HEK293 (cell line): ENCODE measurements at regions not wholly inside any gene's neighbourhood (a gene's known extent, or its start where the extent isn't known, plus 50 kb on each side); places are given as distances from the start of the nearest gene placed in this dataset.

ENCODE experiments used
- CTCF ChIP-seq: fragments of 450-650 bp; formaldehyde crosslinking; IDR thresholded peaks from 2 replicates; pipeline ENCODE4 v1.5.1; 2016; ENCODE audit warnings: missing biosample characterization, missing genetic modification characterization
- PATZ1 ChIP-seq: fragments of 450-650 bp; formaldehyde crosslinking; IDR thresholded peaks from 2 replicates; pipeline ENCODE4 v1.5.1; 2016; ENCODE audit warnings: missing biosample characterization, missing genetic modification characterization

DNA sequence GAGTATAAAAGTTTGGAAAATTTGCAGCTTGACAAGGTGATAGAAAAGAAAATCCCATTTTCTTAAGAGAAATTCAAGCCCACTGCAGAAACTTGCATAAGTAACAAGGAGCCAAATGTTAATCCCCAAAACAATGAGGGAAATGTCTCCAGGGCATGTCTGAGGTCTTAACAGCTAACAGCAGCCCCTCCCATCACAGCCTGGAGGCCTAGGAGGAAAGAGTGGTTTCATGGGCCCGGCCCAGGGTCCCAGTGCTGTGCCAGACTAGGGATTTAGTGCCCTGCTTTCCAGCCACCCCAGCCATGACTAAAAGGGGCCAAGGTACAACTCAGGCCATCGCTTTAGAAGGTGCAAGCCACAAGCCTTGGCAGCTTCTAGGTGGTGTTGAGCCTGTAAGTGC lies 123.7 kb upstream of the TRPC6 start:
- no peak for TF ChIP-seq PATZ1 (tag by site-specific recombination)
- TF ChIP-seq CTCF (tag by site-specific recombination) = no peak
